ENCODE measurements at regions not wholly inside any gene's neighbourhood (a gene's known extent, or its start where the extent isn't known, plus 50 kb on each side); places are given as distances from the start of the nearest gene placed in this dataset.

DNA sequence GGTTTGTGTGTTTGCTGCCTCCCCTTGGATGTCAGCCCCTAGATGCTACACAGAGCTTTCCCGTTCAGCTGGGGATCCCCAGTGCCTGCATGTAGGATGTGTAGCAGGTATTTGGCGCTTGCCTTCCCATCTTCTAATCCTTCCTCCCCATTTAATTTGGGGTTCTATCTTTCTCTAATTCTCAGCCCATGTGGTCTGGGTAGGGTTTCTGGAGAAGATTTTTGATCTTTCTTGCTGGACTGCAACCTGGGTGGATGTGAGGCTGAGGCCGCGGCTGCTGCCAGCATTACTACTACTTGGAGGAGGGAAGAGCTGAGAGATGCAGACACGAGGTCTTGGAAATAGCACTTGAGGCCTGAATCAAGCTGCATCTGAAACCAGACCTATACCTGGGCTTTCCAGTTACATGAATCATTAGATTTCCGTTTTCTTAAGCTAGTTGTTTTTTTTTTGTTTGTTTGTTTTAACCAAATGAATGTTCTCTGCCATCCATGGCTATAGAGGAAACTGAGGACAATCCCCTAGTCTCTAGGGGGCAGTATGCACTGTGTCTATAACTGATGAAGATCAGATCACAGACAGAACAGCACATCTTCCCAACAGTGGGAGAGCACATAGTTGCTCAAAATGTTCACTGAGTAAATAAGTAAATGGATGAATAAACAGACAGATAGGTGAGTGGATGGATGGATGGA is 178.6 kb downstream of the FGF18 start:
- H3K9ac ChIP-seq (ENCODE audit: insufficient read depth, low read length): no peak overlapping the region
- no peak overlapping the region for H3K4me3 ChIP-seq (replicated peaks in 1 of 4; ENCODE audit: control extremely low read depth in 1 of 4, insufficient read depth in 1 of 4, low read depth in 3 of 4, low read length in 4 of 4)
- H3K9me3 ChIP-seq (ENCODE audit: control insufficient read depth, insufficient read depth, low read depth, low read length): no peaks in the 10 kb centered on the region
- H3K4me1 ChIP-seq (ENCODE audit: control insufficient read depth, extremely low read depth, insufficient read depth, low read length): peaks cover 6% of the 10 kb centered on the region
- H3K36me3 ChIP-seq (ENCODE audit: control insufficient read depth, insufficient read depth, low read length): no peaks in the 10 kb centered on the region
- no peaks in the 10 kb centered on the region for H3K79me2 ChIP-seq (ENCODE audit: control insufficient read depth, insufficient read depth, low read length)
- H2AFZ ChIP-seq (ENCODE audit: low read length): no peak overlapping the region
- no peak overlapping the region for H3K27ac ChIP-seq (ENCODE audit: insufficient read depth, low read length)
- peaks cover 7% of the 10 kb centered on the region for H3K27me3 ChIP-seq (ENCODE audit: control insufficient read depth, insufficient read depth, low read length)
- H3K4me2 ChIP-seq (ENCODE audit: extremely low read depth, insufficient read depth, low read length): no peak overlapping the region
- no peaks in the 10 kb centered on the region for H4K20me1 ChIP-seq (ENCODE audit: control insufficient read depth, extremely low read depth, insufficient read depth, low read length)
- DNase-seq (ENCODE audit: low read depth in 2 of 2): no peak
- no peak for TF ChIP-seq EZH2 (IDR thresholded peaks at IDR 0.05; ENCODE audit: low read length, missing control alignments)
- no peak for TF ChIP-seq CTCF (conservative IDR thresholded peaks at IDR 0.05 in 1 of 2, IDR thresholded peaks at IDR 0.05 in 1 of 2; ENCODE audit: low read depth in 1 of 2, low read length in 2 of 2)

- Histone ChIP-seq H3K4me3 (replicated peaks in 1 of 4; ENCODE audit: control extremely low read depth in 1 of 4, insufficient read depth in 1 of 4, low read depth in 3 of 4, low read length in 4 of 4) (no peak overlapping the region), H3K9ac (ENCODE audit: insufficient read depth, low read length) (no peak overlapping the region), H3K27me3 (ENCODE audit: control insufficient read depth, insufficient read depth, low read length) (peaks cover 7% of the 10 kb centered on the region), H3K79me2 (ENCODE audit: control insufficient read depth, insufficient read depth, low read length) (no peaks in the 10 kb centered on the region), H2AFZ (ENCODE audit: low read length) (no peak overlapping the region), H4K20me1 (ENCODE audit: control insufficient read depth, extremely low read depth, insufficient read depth, low read length) (no peaks in the 10 kb centered on the region), H3K36me3 (ENCODE audit: control insufficient read depth, insufficient read depth, low read length) (no peaks in the 10 kb centered on the region), H3K4me2 (ENCODE audit: extremely low read depth, insufficient read depth, low read length) (no peak overlapping the region), H3K27ac (ENCODE audit: insufficient read depth, low read length) (no peak overlapping the region), H3K9me3 (ENCODE audit: control insufficient read depth, insufficient read depth, low read depth, low read length) (no peaks in the 10 kb centered on the region), H3K4me1 (ENCODE audit: control insufficient read depth, extremely low read depth, insufficient read depth, low read length) (peaks cover 6% of the 10 kb centered on the region)
- TF ChIP-seq CTCF (conservative IDR thresholded peaks at IDR 0.05 in 1 of 2, IDR thresholded peaks at IDR 0.05 in 1 of 2; ENCODE audit: low read depth in 1 of 2, low read length in 2 of 2) (no peak), EZH2 (IDR thresholded peaks at IDR 0.05; ENCODE audit: low read length, missing control alignments) (no peak)
- no peak for DNase-seq (ENCODE audit: low read depth in 2 of 2)
These were observed 179.2 kb downstream of the FGF18 start for GRCh38 chr5:171598641-171599152.

DNA sequence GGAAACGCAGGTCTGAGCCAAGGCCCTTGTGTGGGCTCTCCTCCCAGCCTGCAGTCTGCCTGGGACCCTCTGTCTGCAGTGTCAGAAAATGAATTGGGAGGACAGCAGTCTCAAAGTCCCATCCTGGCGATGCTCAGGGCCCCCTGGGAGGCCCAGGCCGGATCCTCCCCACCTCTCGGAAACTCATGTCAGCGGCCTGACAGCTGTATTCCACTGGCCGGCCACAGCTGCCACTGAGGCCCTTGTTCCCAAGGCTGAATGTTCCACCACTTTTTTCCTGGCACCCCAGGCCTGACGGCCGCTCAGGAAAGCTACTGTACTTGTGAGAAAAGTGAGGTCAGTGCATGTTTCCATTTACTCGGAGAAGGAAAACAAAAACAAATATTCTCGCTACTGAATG is 180.0 kb downstream of the FGF18 start:
- TF ChIP-seq EZH2 (IDR thresholded peaks at IDR 0.05; ENCODE audit: low read length, missing control alignments): no peak
- TF ChIP-seq CTCF (conservative IDR thresholded peaks at IDR 0.05 in 1 of 2, IDR thresholded peaks at IDR 0.05 in 1 of 2; ENCODE audit: low read depth in 1 of 2, low read length in 2 of 2): no peak
- Histone ChIP-seq H4K20me1 (ENCODE audit: control insufficient read depth, extremely low read depth, insufficient read depth, low read length) (no peaks in the 10 kb centered on the region), H3K27ac (ENCODE audit: insufficient read depth, low read length) (no peak overlapping the region), H3K27me3 (ENCODE audit: control insufficient read depth, insufficient read depth, low read length) (peaks cover 7% of the 10 kb centered on the region), H3K9ac (ENCODE audit: insufficient read depth, low read length) (no peak overlapping the region), H3K9me3 (ENCODE audit: control insufficient read depth, insufficient read depth, low read depth, low read length) (no peaks in the 10 kb centered on the region), H3K4me1 (ENCODE audit: control insufficient read depth, extremely low read depth, insufficient read depth, low read length) (peaks cover 6% of the 10 kb centered on the region), H2AFZ (ENCODE audit: low read length) (no peak overlapping the region), H3K4me2 (ENCODE audit: extremely low read depth, insufficient read depth, low read length) (no peak overlapping the region), H3K79me2 (ENCODE audit: control insufficient read depth, insufficient read depth, low read length) (no peaks in the 10 kb centered on the region), H3K4me3 (replicated peaks in 1 of 4; ENCODE audit: control extremely low read depth in 1 of 4, insufficient read depth in 1 of 4, low read depth in 3 of 4, low read length in 4 of 4) (no peak overlapping the region), H3K36me3 (ENCODE audit: control insufficient read depth, insufficient read depth, low read length) (no peaks in the 10 kb centered on the region)
- DNase-seq (ENCODE audit: low read depth in 2 of 2): no peak

Measured in fibroblast of lung (primary cell).